GM12873 (cell line): ENCODE measurements at regions not wholly inside any gene's neighbourhood (a gene's known extent, or its start where the extent isn't known, plus 50 kb on each side); places are given as distances from the start of the nearest gene placed in this dataset.

Experiments
- TF ChIP-seq, protein P1 (sequence below): IDR thresholded peaks from 2 replicates; pipeline ENCODE4 v1.5.1; 2012; ENCODE audit warnings: low read depth, mild to moderate bottlenecking, moderate library complexity, low read length, control low read depth; ENCODE audit not compliant: insufficient read depth; ENCODE audit errors: missing control alignments

DNA sequence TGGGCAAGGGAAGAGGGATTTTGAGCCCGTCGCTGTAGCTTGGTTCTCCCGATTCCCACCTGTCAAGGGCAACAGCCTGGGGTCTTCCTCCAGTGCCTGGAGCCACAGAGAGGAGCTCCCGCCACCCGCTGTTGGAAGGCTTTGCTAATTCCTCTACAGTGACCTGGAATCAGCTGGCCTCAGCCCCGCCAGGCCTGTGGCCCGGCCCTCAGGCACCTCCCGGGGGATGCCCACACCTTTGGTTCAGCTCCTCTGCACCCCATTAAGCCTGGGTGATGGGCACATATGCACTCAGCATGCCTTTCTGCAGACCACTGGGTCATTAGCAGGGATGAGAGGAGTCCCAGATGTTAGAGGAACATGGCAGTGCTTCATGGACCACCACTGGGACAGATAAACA is 121.4 kb upstream of the MKI67 start:
- TF ChIP-seq, protein P1, sequence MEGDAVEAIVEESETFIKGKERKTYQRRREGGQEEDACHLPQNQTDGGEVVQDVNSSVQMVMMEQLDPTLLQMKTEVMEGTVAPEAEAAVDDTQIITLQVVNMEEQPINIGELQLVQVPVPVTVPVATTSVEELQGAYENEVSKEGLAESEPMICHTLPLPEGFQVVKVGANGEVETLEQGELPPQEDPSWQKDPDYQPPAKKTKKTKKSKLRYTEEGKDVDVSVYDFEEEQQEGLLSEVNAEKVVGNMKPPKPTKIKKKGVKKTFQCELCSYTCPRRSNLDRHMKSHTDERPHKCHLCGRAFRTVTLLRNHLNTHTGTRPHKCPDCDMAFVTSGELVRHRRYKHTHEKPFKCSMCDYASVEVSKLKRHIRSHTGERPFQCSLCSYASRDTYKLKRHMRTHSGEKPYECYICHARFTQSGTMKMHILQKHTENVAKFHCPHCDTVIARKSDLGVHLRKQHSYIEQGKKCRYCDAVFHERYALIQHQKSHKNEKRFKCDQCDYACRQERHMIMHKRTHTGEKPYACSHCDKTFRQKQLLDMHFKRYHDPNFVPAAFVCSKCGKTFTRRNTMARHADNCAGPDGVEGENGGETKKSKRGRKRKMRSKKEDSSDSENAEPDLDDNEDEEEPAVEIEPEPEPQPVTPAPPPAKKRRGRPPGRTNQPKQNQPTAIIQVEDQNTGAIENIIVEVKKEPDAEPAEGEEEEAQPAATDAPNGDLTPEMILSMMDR: no peak

- TF ChIP-seq, protein P1: no peak
Observed at GRCh38 chr10:128254476-128254875, 128.3 kb upstream of the MKI67 start.

DNA sequence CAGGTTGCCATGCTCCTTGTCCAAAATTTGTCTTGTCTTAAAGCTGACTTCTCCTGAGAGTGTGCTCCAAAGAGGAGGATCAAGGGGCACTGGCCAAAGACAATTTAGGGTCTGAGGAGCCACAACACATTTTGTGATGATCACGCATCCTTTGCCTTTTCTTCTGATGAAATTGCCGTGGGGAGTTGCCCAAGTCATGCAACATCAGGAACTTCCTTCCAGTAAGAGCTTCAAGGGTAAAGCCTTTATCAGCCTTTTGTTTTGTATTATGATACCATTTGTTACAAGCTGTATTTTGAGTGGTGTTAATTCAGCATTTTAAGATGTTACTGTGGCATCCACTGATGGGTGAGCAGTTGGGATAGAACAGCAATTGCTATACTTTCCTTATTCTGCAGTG is 131.2 kb upstream of the MKI67 start:
- TF ChIP-seq, protein P1: no peak

DNA sequence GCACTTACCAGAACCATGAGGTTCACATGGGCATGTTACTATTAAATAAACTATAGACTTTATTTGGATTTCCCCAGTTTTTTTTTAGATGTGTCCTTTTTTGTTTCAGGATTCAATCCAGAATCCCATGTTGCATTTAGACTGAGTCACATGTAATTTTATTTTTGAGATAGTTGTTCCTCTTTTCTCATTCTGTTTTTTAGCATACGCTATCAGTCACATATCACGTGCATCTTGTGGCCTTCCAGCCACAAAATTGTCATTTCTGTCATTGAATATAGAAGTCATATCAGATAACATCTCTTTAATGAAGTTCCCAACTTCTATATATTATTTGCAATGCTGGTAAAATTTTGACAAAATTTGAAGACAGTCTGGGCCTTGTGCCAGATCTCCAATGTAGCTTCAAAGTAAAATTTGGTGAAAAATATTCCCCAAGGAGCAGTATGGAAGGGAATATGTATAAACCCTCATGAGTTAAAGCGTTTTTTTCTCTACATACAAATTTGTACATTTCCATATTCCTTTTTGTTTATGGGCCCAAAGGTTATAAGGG is 132.3 kb upstream of the MKI67 start:
- TF ChIP-seq, protein P1: no peak

GRCh38 chr10:128263891-128264688 is 137.9 kb upstream of the MKI67 start:
- TF ChIP-seq, protein P1: peak; percentile 73

DNA sequence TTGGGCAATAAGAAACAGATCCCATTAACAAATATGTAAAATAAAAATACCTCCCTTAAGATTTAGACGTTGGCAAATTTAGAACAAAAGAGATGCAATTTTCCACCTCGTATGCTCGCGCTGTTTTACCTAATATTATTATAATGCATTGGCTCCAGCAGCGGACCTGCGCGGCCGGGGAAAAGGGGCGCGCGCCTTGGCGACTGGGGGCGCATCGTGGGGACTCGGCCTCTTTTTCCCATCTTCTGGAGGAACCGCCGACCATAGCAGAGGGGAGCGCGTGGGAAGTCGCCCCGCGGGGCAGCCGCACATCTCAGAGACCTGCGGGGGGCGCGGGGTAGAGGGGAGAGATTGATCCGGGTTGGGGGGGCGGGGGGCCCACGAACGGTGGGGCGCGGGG is 139.4 kb upstream of the MKI67 start:
- TF ChIP-seq, protein P1: no peak

DNA sequence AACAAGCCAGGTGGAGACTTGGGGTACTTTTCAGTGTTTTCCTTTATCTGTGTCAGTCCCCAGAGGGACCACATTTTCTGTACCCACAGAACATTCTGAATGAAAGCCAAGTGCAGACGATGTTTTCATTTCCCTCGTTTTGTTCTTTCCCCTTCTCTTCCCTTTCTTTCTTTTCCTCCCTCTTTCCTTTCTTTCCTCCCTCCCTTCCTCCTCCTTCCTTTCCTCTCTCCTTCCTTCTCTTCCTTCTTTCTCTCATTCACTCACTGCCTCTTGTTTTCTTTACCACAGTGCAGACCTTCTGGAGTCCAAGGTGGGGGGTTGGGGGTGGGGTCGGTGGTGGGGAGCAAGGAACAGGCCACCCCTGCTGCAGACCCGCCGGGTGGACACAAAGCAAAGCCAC is 141.4 kb upstream of the MKI67 start:
- TF ChIP-seq, protein P1: no peak
